ENCODE measurements at regions not wholly inside any gene's neighbourhood (a gene's known extent, or its start where the extent isn't known, plus 50 kb on each side); places are given as distances from the start of the nearest gene placed in this dataset.

- TF ChIP-seq CTCF (IDR thresholded peaks at IDR 0.05; ENCODE audit: low read depth, low read length, poor library complexity, severe bottlenecking), result no peak
- no peak for TF ChIP-seq EZH2phosphoT487 (IDR thresholded peaks at IDR 0.05; ENCODE audit: borderline replicate concordance, low read length)
These were observed 153.6 kb downstream of the KCTD15 start for GRCh38 chr19:33950091-33950750.
